ENCODE measurements at regions not wholly inside any gene's neighbourhood (a gene's known extent, or its start where the extent isn't known, plus 50 kb on each side); places are given as distances from the start of the nearest gene placed in this dataset.
"Not testable (repeated sequence)": the region's sequence is repeated elsewhere in the genome, so short reads cannot be mapped to it uniquely, and the experiment has no call there.

DNA sequence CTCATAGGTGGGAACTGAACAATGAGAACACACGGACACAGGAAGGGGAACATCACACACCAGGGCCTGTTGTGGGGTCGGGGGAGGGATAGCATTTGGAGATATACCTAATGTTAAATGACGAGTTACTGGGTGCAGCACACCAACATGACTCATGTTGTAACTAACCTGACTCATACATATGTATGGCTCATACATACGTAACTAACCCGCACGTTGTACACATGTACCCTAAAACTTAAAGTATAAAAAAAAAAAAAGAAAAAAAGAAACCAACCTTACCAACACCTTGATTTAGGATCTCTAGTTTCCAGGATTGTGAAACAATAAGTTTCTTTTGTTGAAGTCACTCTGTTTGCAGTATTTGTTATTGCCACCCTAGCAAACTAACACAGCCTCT is 76.3 kb upstream of the NPSR1 start:
- H2BK15ac ChIP-seq (ENCODE audit: low read length); H4K91ac ChIP-seq (ENCODE audit: low read depth, low read length, poor library complexity); H3K27ac ChIP-seq (replicated peaks; ENCODE audit: low read length); H3K14ac ChIP-seq (ENCODE audit: low read length); H3K23ac ChIP-seq (ENCODE audit: low read depth, low read length, poor library complexity); H3K18ac ChIP-seq (ENCODE audit: low read length); H2AFZ ChIP-seq (ENCODE audit: low read length); H3K4me2 ChIP-seq (ENCODE audit: insufficient read depth, low read length, poor library complexity, severe bottlenecking); H3K4me3 ChIP-seq (ENCODE audit: low read length in 2 of 2); H3K36me3 ChIP-seq (replicated peaks in 1 of 2; ENCODE audit: control insufficient read depth in 2 of 2, insufficient read depth in 2 of 2, low read length in 2 of 2); H3K27me3 ChIP-seq (ENCODE audit: control insufficient read depth in 3 of 3, insufficient read depth in 3 of 3, low read depth in 1 of 3, low read length in 3 of 3); H3K4me1 ChIP-seq (ENCODE audit: control insufficient read depth in 2 of 2, insufficient read depth in 1 of 2, low read depth in 1 of 2, low read length in 2 of 2); H3K9ac ChIP-seq (ENCODE audit: low read depth, low read length, poor library complexity); H2BK120ac ChIP-seq (ENCODE audit: low read depth, low read length); H2BK12ac ChIP-seq (ENCODE audit: low read length); H2BK5ac ChIP-seq (ENCODE audit: low read length); H4K8ac ChIP-seq (ENCODE audit: low read depth, low read length); H3K4ac ChIP-seq (ENCODE audit: low read length); H2AK5ac ChIP-seq (ENCODE audit: low read depth, low read length); H3K9me3 ChIP-seq (replicated peaks in 1 of 2; ENCODE audit: control insufficient read depth in 2 of 2, insufficient read depth in 1 of 2, low read depth in 1 of 2, low read length in 2 of 2); H3K79me1 ChIP-seq (ENCODE audit: low read depth, low read length); DNase-seq (ENCODE audit: low spot score): not testable (repeated sequence)
- no CpG with 5 or more reads among the region's 6 CpGs for WGBS, 2 donors (ENCODE audit: extremely low coverage in 2 of 2, insufficient read length in 2 of 2, insufficient replicate concordance in 1 of 2)

- Histone ChIP-seq H4K8ac (ENCODE audit: low read depth, low read length) (no peak overlapping the region), H2AK5ac (ENCODE audit: low read depth, low read length) (no peak overlapping the region)
These were observed 73.5 kb upstream of the NPSR1 start for GRCh38 chr7:34584526-34584925.

DNA sequence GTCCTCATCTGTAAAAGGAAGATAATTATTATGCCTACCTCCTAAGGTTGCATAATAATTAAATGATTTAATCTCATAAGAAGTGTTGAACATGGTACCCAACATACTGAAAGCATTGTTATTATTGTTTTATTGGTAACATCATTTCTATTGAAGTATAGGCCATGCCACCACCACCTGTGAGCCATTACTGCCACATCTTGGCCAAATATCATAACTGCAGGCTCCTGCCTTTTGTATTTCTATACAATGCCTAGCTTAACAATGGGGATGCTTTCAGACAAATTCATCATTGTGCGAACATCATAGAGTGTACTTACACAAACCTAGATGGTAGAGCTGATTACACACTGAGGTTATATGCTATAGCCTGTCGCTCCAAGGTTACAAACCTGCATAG is 61.1 kb upstream of the NPSR1 start:
- Histone ChIP-seq H2AFZ (ENCODE audit: low read length) (no peak overlapping the region), H3K27me3 (ENCODE audit: control insufficient read depth in 3 of 3, insufficient read depth in 3 of 3, low read depth in 1 of 3, low read length in 3 of 3) (no peaks in the 10 kb centered on the region), H3K36me3 (replicated peaks in 1 of 2; ENCODE audit: control insufficient read depth in 2 of 2, insufficient read depth in 2 of 2, low read length in 2 of 2) (no peaks in the 10 kb centered on the region), H3K4me1 (ENCODE audit: control insufficient read depth in 2 of 2, insufficient read depth in 1 of 2, low read depth in 1 of 2, low read length in 2 of 2) (no peaks in the 10 kb centered on the region), H2BK120ac (ENCODE audit: low read depth, low read length) (no peak overlapping the region), H3K14ac (ENCODE audit: low read length) (no peak overlapping the region), H3K27ac (replicated peaks; ENCODE audit: low read length) (no peak overlapping the region), H2BK12ac (ENCODE audit: low read length) (no peak overlapping the region), H3K4me2 (ENCODE audit: insufficient read depth, low read length, poor library complexity, severe bottlenecking) (no peak overlapping the region), H3K9ac (ENCODE audit: low read depth, low read length, poor library complexity) (no peak overlapping the region), H4K91ac (ENCODE audit: low read depth, low read length, poor library complexity) (no peak overlapping the region), H4K8ac (ENCODE audit: low read depth, low read length) (no peak overlapping the region), H2BK15ac (ENCODE audit: low read length) (no peak overlapping the region), H2AK5ac (ENCODE audit: low read depth, low read length) (no peak overlapping the region), H3K18ac (ENCODE audit: low read length) (no peak overlapping the region), H3K79me1 (ENCODE audit: low read depth, low read length) (no peaks in the 10 kb centered on the region), H3K4ac (ENCODE audit: low read length) (no peak overlapping the region), H2BK5ac (ENCODE audit: low read length) (no peak overlapping the region), H3K9me3 (replicated peaks in 1 of 2; ENCODE audit: control insufficient read depth in 2 of 2, insufficient read depth in 1 of 2, low read depth in 1 of 2, low read length in 2 of 2) (peaks cover 0 to 1% of the 10 kb centered on the region in 2 donors), H3K4me3 (ENCODE audit: low read length in 2 of 2) (no peak overlapping the region), H3K23ac (ENCODE audit: low read depth, low read length, poor library complexity) (no peak overlapping the region)
- no CpG with 5 or more reads among the region's 2 CpGs for WGBS, 2 donors (ENCODE audit: extremely low coverage in 2 of 2, insufficient read length in 2 of 2, insufficient replicate concordance in 1 of 2)
- DNase-seq (ENCODE audit: low spot score) = no peak

More at GRCh38 chr7:34584526-34584925, 73.5 kb upstream of the NPSR1 start:
- H3K14ac ChIP-seq (ENCODE audit: low read length) = no peak overlapping the region
- no peak overlapping the region for H4K91ac ChIP-seq (ENCODE audit: low read depth, low read length, poor library complexity)
- DNase-seq (ENCODE audit: low spot score) = no peak
- no peak overlapping the region for H3K18ac ChIP-seq (ENCODE audit: low read length)
- H2BK5ac ChIP-seq (ENCODE audit: low read length) = no peak overlapping the region
- no peaks in the 10 kb centered on the region for H3K27me3 ChIP-seq (ENCODE audit: control insufficient read depth in 3 of 3, insufficient read depth in 3 of 3, low read depth in 1 of 3, low read length in 3 of 3)
- H2AFZ ChIP-seq (ENCODE audit: low read length) = no peak overlapping the region
- H3K4ac ChIP-seq (ENCODE audit: low read length) = no peak overlapping the region
- no peaks in the 10 kb centered on the region for H3K4me1 ChIP-seq (ENCODE audit: control insufficient read depth in 2 of 2, insufficient read depth in 1 of 2, low read depth in 1 of 2, low read length in 2 of 2)
- no peaks in the 10 kb centered on the region for H3K9me3 ChIP-seq (replicated peaks in 1 of 2; ENCODE audit: control insufficient read depth in 2 of 2, insufficient read depth in 1 of 2, low read depth in 1 of 2, low read length in 2 of 2)
- no peaks in the 10 kb centered on the region for H3K36me3 ChIP-seq (replicated peaks in 1 of 2; ENCODE audit: control insufficient read depth in 2 of 2, insufficient read depth in 2 of 2, low read length in 2 of 2)
- no peak overlapping the region for H3K9ac ChIP-seq (ENCODE audit: low read depth, low read length, poor library complexity)
- no peak overlapping the region for H2BK120ac ChIP-seq (ENCODE audit: low read depth, low read length)
- H3K23ac ChIP-seq (ENCODE audit: low read depth, low read length, poor library complexity) = no peak overlapping the region
- WGBS, 2 donors (ENCODE audit: extremely low coverage in 2 of 2, insufficient read length in 2 of 2, insufficient replicate concordance in 1 of 2) = no CpG with 5 or more reads among the region's 6 CpGs
- H2BK12ac ChIP-seq (ENCODE audit: low read length) = no peak overlapping the region
- H3K4me3 ChIP-seq (ENCODE audit: low read length in 2 of 2) = no peak overlapping the region
- no peaks in the 10 kb centered on the region for H3K79me1 ChIP-seq (ENCODE audit: low read depth, low read length)
- no peak overlapping the region for H2BK15ac ChIP-seq (ENCODE audit: low read length)
- no peak overlapping the region for H3K27ac ChIP-seq (replicated peaks; ENCODE audit: low read length)
- H3K4me2 ChIP-seq (ENCODE audit: insufficient read depth, low read length, poor library complexity, severe bottlenecking) = no peak overlapping the region

DNA sequence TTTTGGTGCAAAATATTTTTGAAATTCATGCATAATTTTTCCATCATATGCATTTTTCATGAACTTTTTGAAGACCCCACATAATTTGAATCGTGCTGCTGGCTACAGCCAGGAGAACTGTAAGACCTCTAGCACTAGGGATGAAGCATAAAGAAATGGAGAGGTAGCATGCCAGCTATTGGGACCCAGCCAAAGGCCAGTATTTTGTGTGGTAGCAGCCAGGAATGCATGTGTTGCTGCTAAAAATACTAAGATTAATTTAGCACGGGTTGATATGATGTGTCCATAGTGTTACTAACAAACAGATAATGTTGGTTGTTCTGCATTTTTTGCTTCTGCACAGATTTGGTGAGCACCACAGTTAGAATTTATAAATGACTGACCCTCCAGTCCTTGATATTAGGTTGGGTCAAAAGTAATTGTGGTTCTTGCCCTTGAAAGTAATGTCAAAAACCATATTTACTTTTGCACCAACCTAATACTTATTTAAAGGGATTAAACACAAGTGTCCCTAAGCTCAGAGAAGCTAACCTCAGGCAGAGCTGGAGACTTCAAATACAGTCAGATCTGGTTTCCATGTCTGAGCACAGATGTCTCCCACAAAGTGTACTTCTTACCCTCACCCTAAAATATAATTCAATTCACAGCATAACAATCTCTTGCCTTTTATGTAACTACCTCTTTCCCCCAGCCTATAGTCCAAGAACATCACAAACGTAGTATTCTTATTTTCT is 54.1 kb upstream of the NPSR1 start:
- WGBS, 2 donors (ENCODE audit: extremely low coverage in 2 of 2, insufficient read length in 2 of 2, insufficient replicate concordance in 1 of 2) = no CpG with 5 or more reads among the region's 3 CpGs
- Histone ChIP-seq H3K79me1 (ENCODE audit: low read depth, low read length) (no peaks in the 10 kb centered on the region), H2BK12ac (ENCODE audit: low read length) (no peak overlapping the region), H3K27ac (replicated peaks; ENCODE audit: low read length) (no peak overlapping the region), H3K4me1 (ENCODE audit: control insufficient read depth in 2 of 2, insufficient read depth in 1 of 2, low read depth in 1 of 2, low read length in 2 of 2) (no peaks in the 10 kb centered on the region), H3K9ac (ENCODE audit: low read depth, low read length, poor library complexity) (no peak overlapping the region), H2BK120ac (ENCODE audit: low read depth, low read length) (no peak overlapping the region), H3K27me3 (ENCODE audit: control insufficient read depth in 3 of 3, insufficient read depth in 3 of 3, low read depth in 1 of 3, low read length in 3 of 3) (no peaks in the 10 kb centered on the region), H3K4me3 (ENCODE audit: low read length in 2 of 2) (no peak overlapping the region), H3K14ac (ENCODE audit: low read length) (no peak overlapping the region), H2AK5ac (ENCODE audit: low read depth, low read length) (no peak overlapping the region), H3K4me2 (ENCODE audit: insufficient read depth, low read length, poor library complexity, severe bottlenecking) (no peak overlapping the region), H2AFZ (ENCODE audit: low read length) (no peak overlapping the region), H4K91ac (ENCODE audit: low read depth, low read length, poor library complexity) (no peak overlapping the region), H3K9me3 (replicated peaks in 1 of 2; ENCODE audit: control insufficient read depth in 2 of 2, insufficient read depth in 1 of 2, low read depth in 1 of 2, low read length in 2 of 2) (no peaks in the 10 kb centered on the region), H3K4ac (ENCODE audit: low read length) (no peak overlapping the region), H2BK15ac (ENCODE audit: low read length) (no peak overlapping the region), H2BK5ac (ENCODE audit: low read length) (no peak overlapping the region), H4K8ac (ENCODE audit: low read depth, low read length) (no peak overlapping the region), H3K23ac (ENCODE audit: low read depth, low read length, poor library complexity) (no peak overlapping the region), H3K36me3 (replicated peaks in 1 of 2; ENCODE audit: control insufficient read depth in 2 of 2, insufficient read depth in 2 of 2, low read length in 2 of 2) (no peaks in the 10 kb centered on the region), H3K18ac (ENCODE audit: low read length) (no peak overlapping the region)
- no peak for DNase-seq (ENCODE audit: low spot score)
